ENCODE measurements at regions not wholly inside any gene's neighbourhood (a gene's known extent, or its start where the extent isn't known, plus 50 kb on each side); places are given as distances from the start of the nearest gene placed in this dataset.

- no peak for TF ChIP-seq EZH2 (IDR thresholded peaks at IDR 0.05; ENCODE audit: borderline replicate concordance, low read depth, low read length, severe bottlenecking)
- no peak for TF ChIP-seq CTCF (IDR thresholded peaks at IDR 0.05; ENCODE audit: extremely low read depth in 1 of 2, insufficient read depth in 1 of 2, low read depth in 1 of 2, low read length in 2 of 2)
- TF ChIP-seq POLR2AphosphoS5 (IDR thresholded peaks at IDR 0.05; ENCODE audit: insufficient read depth, low read depth, low read length), result no peak
- TF ChIP-seq POLR2A (IDR thresholded peaks at IDR 0.05; ENCODE audit: low read depth, low read length), result no peak
- no peak for TF ChIP-seq MYC (IDR thresholded peaks at IDR 0.05; ENCODE audit: low read depth, low read length)
Measured at GRCh38 chr13:57017357-57017756, 123.4 kb upstream of the PRR20A start.
